HUES64 (cell line): ENCODE measurements at regions not wholly inside any gene's neighbourhood (a gene's known extent, or its start where the extent isn't known, plus 50 kb on each side); places are given as distances from the start of the nearest gene placed in this dataset.

Source experiments
- H3K27ac ChIP-seq: 2 replicates; pipeline ENCODE4 v1.7.0; 2013; ENCODE audit warnings: low read depth, low read length, inconsistent platforms
- H3K27me3 ChIP-seq: 2 replicates; pipeline ENCODE4 v1.6.1; 2013; ENCODE audit warnings: mild to moderate bottlenecking, low read length; ENCODE audit not compliant: insufficient read depth
- H3K36me3 ChIP-seq: 2 replicates; pipeline ENCODE4 v1.6.1; 2013; ENCODE audit warnings: mild to moderate bottlenecking, low read length; ENCODE audit not compliant: insufficient read depth
- H3K4me1 ChIP-seq: 2 replicates; pipeline ENCODE4 v1.6.1; 2013; ENCODE audit warnings: mild to moderate bottlenecking, low read length, moderate library complexity; ENCODE audit not compliant: insufficient read depth
- H3K4me3 ChIP-seq: 2 replicates; pipeline ENCODE4 v1.5.1; 2013; ENCODE audit warnings: mild to moderate bottlenecking, low read length, moderate library complexity
- H3K9ac ChIP-seq: 2 replicates; pipeline ENCODE4 v1.6.1; 2013; ENCODE audit warnings: mild to moderate bottlenecking, low read depth, low read length
- H3K9me3 ChIP-seq: 2 replicates; pipeline ENCODE4 v1.6.1; 2013; ENCODE audit warnings: low read depth, low read length; ENCODE audit not compliant: insufficient read depth
- WGBS: fragments of 150-250, 120-280 bp; methylation state at CpG from one replicate; pipeline ENCODE4 v1.1.7; 2013; ENCODE audit warnings: missing lambda C conversion rate; 5-methylcytosine and 5-hydroxymethylcytosine counted together

GRCh38 chr7:110564246-110564645 is 526.7 kb upstream of the LRRN3 start:
- Histone ChIP-seq H3K9ac (no peak overlapping the region), H3K4me3 (no peak overlapping the region)

GRCh38 chr7:110568388-110568787 is 522.5 kb upstream of the LRRN3 start:
- Histone ChIP-seq H3K27ac (no peak overlapping the region), H3K9ac (no peak overlapping the region), H3K4me3 (no peak overlapping the region), H3K36me3 (no peaks in the 10 kb centered on the region), H3K27me3 (no peaks in the 10 kb centered on the region), H3K9me3 (no peaks in the 10 kb centered on the region), H3K4me1 (peaks cover 3% of the 10 kb centered on the region; the same call in 1 of the 2 replicates)
- WGBS, result 100% methylated on average over 1 of the region's 3 CpGs

More at GRCh38 chr7:110564246-110564645, 526.7 kb upstream of the LRRN3 start:
- Histone ChIP-seq H3K27ac (no peak overlapping the region), H3K36me3 (no peaks in the 10 kb centered on the region), H3K9me3 (no peaks in the 10 kb centered on the region), H3K4me1 (no peaks in the 10 kb centered on the region), H3K27me3 (no peaks in the 10 kb centered on the region)

GRCh38 chr7:110568932-110569331 is 522.0 kb upstream of the LRRN3 start:
- no peak overlapping the region for H3K4me3 ChIP-seq
- no peaks in the 10 kb centered on the region for H3K36me3 ChIP-seq
- no peak overlapping the region for H3K27ac ChIP-seq
- no peak overlapping the region for H3K9ac ChIP-seq
- H3K4me1 ChIP-seq, result peaks cover 8% of the 10 kb centered on the region; the same call in 1 of the 2 replicates
- WGBS, result 90% methylated on average over 6 of the region's 6 CpGs
- H3K27me3 ChIP-seq, result no peaks in the 10 kb centered on the region
- no peaks in the 10 kb centered on the region for H3K9me3 ChIP-seq

- Histone ChIP-seq H3K4me1 (peaks cover 14% of the 10 kb centered on the region; the same call in 1 of the 2 replicates), H3K9me3 (no peaks in the 10 kb centered on the region), H3K4me3 (no peak overlapping the region), H3K27ac (no peak overlapping the region), H3K27me3 (no peaks in the 10 kb centered on the region), H3K36me3 (no peaks in the 10 kb centered on the region), H3K9ac (no peak overlapping the region)
- WGBS, result 96% methylated on average over 5 of the region's 6 CpGs
Observed at GRCh38 chr7:110569486-110570205, 521.3 kb upstream of the LRRN3 start.

- no peaks in the 10 kb centered on the region for H3K36me3 ChIP-seq
- no peak overlapping the region for H3K9ac ChIP-seq
- H3K9me3 ChIP-seq, result no peaks in the 10 kb centered on the region
- no peak overlapping the region for H3K4me3 ChIP-seq
- WGBS, result 72% methylated on average over 6 of the region's 6 CpGs
- peaks cover 14% of the 10 kb centered on the region; the same call in 1 of the 2 replicates for H3K4me1 ChIP-seq
- H3K27ac ChIP-seq, result no peak overlapping the region
- no peaks in the 10 kb centered on the region for H3K27me3 ChIP-seq
Observed at GRCh38 chr7:110573862-110574528, 516.9 kb upstream of the LRRN3 start.

- Histone ChIP-seq H3K9me3 (no peaks in the 10 kb centered on the region), H3K4me1 (no peaks in the 10 kb centered on the region), H3K9ac (no peak overlapping the region), H3K27me3 (no peaks in the 10 kb centered on the region), H3K27ac (no peak overlapping the region), H3K36me3 (no peaks in the 10 kb centered on the region), H3K4me3 (no peak overlapping the region)
Observed at GRCh38 chr7:110587294-110587693, 503.6 kb upstream of the LRRN3 start.

GRCh38 chr7:110590415-110590814 is 500.5 kb upstream of the LRRN3 start:
- no peaks in the 10 kb centered on the region for H3K36me3 ChIP-seq
- WGBS, result 83% methylated on average over 3 of the region's 5 CpGs
- no peaks in the 10 kb centered on the region for H3K4me1 ChIP-seq
- no peak overlapping the region for H3K27ac ChIP-seq
- no peak overlapping the region for H3K4me3 ChIP-seq
- no peaks in the 10 kb centered on the region for H3K9me3 ChIP-seq
- H3K9ac ChIP-seq, result no peak overlapping the region
- H3K27me3 ChIP-seq, result no peaks in the 10 kb centered on the region

- Histone ChIP-seq H3K27ac (no peak overlapping the region), H3K36me3 (no peaks in the 10 kb centered on the region), H3K9ac (no peak overlapping the region), H3K27me3 (no peaks in the 10 kb centered on the region), H3K4me3 (no peak overlapping the region), H3K4me1 (no peaks in the 10 kb centered on the region), H3K9me3 (no peaks in the 10 kb centered on the region)
- WGBS, result 97% methylated on average over 4 of the region's 4 CpGs
Observed at GRCh38 chr7:110591341-110591740, 499.6 kb upstream of the LRRN3 start.

- WGBS, result no CpG with 5 or more reads among the region's 1 CpG
Observed at GRCh38 chr7:110592557-110592956, 498.4 kb upstream of the LRRN3 start.

GRCh38 chr7:110593355-110593754 is 497.6 kb upstream of the LRRN3 start:
- H3K27ac ChIP-seq, result no peak overlapping the region
- no CpG with 5 or more reads among the region's 1 CpG for WGBS
- no peaks in the 10 kb centered on the region for H3K36me3 ChIP-seq
- H3K4me3 ChIP-seq, result no peak overlapping the region
- H3K4me1 ChIP-seq, result no peaks in the 10 kb centered on the region
- no peak overlapping the region for H3K9ac ChIP-seq
- no peaks in the 10 kb centered on the region for H3K27me3 ChIP-seq
- H3K9me3 ChIP-seq, result no peaks in the 10 kb centered on the region

More at GRCh38 chr7:110592557-110592956, 498.4 kb upstream of the LRRN3 start:
- Histone ChIP-seq H3K4me1 (no peaks in the 10 kb centered on the region), H3K9ac (no peak overlapping the region), H3K4me3 (no peak overlapping the region), H3K27ac (no peak overlapping the region), H3K9me3 (no peaks in the 10 kb centered on the region), H3K27me3 (no peaks in the 10 kb centered on the region), H3K36me3 (no peaks in the 10 kb centered on the region)

GRCh38 chr7:110595694-110596093 is 495.2 kb upstream of the LRRN3 start:
- H3K9me3 ChIP-seq, result no peaks in the 10 kb centered on the region
- H3K9ac ChIP-seq, result no peak overlapping the region
- peaks cover 7% of the 10 kb centered on the region for H3K4me1 ChIP-seq
- H3K36me3 ChIP-seq, result no peaks in the 10 kb centered on the region
- no peak overlapping the region for H3K27ac ChIP-seq
- H3K4me3 ChIP-seq, result no peak overlapping the region
- H3K27me3 ChIP-seq, result no peaks in the 10 kb centered on the region
